ENCODE measurements at regions not wholly inside any gene's neighbourhood (a gene's known extent, or its start where the extent isn't known, plus 50 kb on each side); places are given as distances from the start of the nearest gene placed in this dataset.

DNA sequence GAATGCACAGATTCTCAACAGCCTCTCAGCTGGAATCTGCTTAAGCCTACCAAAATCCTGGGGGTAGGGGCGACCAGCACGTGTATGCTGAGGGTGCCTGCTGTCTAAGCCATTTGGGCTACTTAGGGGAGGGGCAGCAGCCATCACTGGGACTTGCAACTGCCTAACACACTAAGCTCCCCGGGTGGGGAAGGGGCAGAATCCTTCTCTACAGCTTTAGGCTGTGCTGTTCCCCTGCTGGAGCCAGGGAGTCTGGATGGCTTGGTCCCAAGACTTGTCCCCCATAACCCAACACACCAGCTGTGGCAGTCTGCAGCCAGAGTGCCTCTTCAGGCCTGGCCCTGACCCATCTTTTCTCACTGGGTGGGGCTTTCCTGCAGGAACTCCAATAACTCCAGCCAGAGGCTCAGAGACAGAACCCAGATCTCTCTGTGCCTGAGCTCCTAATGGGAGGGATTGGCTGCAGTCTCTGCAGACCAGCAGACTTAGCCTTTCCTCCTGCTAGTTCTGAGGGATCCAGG, 305.4 kb upstream of the RND3 start:
- H3K9me3 Mint-ChIP-seq = no peaks in the 10 kb centered on the region
- H3K4me3 Mint-ChIP-seq = no peak overlapping the region
- H3K36me3 Mint-ChIP-seq = no peaks in the 10 kb centered on the region
- H3K4me1 Mint-ChIP-seq = no peaks in the 10 kb centered on the region
- DNase-seq = no peak
- CTCF ChIA-PET = no interaction called here
- H3K27me3 Mint-ChIP-seq = no peaks in the 10 kb centered on the region
- H3K27ac Mint-ChIP-seq = no peak overlapping the region

DNA sequence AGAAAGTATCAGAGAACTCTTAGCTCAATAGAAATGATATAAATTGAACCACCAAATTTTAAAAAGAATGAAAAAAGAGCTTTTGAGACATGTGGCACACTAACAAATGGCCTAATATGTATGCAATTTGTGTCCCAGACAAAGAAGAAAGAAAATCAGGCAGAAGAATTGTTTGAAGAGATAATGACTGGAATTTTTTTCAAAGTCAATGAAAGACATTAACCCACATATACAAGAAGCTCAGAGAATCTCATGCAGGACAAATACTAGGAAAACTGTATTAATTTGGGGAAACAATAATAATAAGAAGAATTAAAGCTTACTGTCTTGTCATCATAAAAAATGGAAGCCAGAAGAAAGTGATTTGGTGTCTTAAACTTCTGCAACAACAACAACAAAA, 304.1 kb upstream of the RND3 start:
- no peak overlapping the region for H3K27ac Mint-ChIP-seq
- CTCF ChIA-PET = no interaction called here

DNA sequence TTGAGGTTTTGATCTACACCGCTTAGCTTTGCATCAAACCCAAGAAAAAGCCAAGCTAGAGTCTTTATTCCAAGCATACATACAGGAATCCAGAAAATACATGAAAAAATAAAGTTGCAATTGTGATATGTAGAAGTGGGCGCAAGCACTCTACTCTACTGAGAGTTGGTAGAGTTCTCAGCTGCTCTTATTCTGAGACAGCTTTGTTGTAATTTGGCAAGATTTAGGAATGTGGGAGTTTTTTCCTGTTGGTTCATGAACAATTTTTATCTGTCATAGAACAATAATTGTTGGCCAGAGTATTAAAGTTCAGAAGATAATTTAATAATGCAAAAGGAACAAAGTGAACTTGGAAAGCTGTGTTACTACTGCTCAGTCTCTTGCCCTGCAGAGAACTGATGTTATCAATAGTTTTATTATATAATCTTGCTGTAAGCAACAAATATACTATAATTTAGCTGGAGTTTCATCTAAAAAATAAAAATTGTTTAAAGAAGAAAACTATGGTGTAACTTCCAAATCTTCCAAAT, 302.0 kb upstream of the RND3 start:
- H3K27me3 Mint-ChIP-seq = no peaks in the 10 kb centered on the region
- no peak overlapping the region for H3K27ac Mint-ChIP-seq
- no peaks in the 10 kb centered on the region for H3K36me3 Mint-ChIP-seq
- no peak for DNase-seq
- CTCF ChIA-PET = no interaction called here
- H3K9me3 Mint-ChIP-seq = no peaks in the 10 kb centered on the region
- no peaks in the 10 kb centered on the region for H3K4me1 Mint-ChIP-seq
- no peak overlapping the region for H3K4me3 Mint-ChIP-seq

More for the DNA sequence above, 304.1 kb upstream of the RND3 start:
- Mint-ChIP-seq H3K27me3 (no peaks in the 10 kb centered on the region), H3K4me3 (no peak overlapping the region), H3K4me1 (no peaks in the 10 kb centered on the region), H3K9me3 (no peaks in the 10 kb centered on the region), H3K36me3 (no peaks in the 10 kb centered on the region)
- DNase-seq = no peak

DNA sequence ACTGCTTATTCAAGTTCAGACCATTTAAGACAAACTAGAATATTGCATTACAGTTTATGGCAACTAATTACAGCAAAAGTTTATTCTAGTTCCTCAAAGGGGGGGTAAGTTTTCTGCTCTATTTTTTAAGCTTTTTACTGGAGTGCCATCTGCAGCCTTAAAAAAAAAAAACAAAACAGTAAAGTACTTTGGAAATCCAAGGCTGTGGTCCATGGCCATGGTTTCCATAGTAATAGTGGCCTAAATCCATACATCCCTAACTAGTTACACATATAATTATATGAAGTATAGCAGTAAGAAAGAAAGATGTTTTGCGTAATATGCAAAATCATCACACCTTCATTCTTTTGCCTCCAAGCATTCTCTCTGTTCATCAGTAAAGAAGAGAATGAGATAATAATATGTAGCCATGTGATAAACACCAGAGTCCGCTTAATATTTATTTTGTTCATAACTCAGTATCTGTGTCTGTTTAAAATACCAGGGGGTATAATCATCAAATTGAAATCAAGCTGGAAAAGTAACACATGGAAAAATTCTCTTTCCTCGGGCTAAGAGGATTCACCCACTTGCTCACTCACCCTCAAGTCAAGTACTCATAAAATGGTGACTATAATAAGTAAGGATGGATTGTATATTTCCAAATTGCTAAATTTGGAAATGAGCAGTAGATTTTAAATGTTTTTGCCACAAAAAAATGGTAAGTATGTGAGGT, 301.1 kb upstream of the RND3 start:
- Mint-ChIP-seq H3K4me3 (no peak overlapping the region), H3K9me3 (no peaks in the 10 kb centered on the region), H3K27ac (no peak overlapping the region), H3K4me1 (no peaks in the 10 kb centered on the region), H3K27me3 (no peaks in the 10 kb centered on the region), H3K36me3 (no peaks in the 10 kb centered on the region)
- CTCF ChIA-PET = no interaction called here
- no peak for DNase-seq

DNA sequence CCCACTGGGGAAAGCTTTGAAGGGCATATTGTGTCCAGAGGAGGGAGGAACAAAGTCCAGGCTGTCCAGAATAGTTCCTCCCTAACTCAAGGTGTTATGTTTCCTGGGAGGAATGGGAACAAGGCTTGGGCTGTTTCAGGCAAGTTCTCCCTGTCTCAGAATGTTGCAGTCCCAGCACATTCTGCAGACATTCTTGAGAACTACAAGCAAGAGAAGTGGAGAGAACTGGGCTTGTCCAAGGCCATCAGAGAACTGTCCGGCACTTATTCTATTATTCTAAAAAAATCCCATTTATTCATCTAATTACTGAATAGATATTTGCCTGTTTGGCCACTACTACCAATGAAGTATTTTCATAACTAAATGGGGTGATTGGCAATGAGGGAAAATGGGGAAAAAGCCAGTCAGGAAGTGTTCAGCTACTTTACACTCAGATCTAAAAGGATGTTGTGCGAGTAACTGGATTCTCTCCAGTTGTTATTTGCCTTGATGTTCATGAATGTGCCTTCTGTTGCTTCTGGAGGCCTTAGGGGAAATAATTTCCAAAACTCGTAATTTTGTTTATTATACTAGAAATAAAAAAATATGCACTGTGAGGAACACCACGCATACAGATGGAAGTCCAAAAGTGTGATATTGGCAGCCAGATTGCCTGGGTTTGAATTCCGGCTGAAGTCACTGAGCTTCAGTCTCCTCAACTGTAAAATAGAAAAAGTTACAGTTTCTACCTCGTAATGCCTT, 300.1 kb upstream of the RND3 start:
- no peak overlapping the region for H3K27ac Mint-ChIP-seq
- no peak overlapping the region for H3K4me3 Mint-ChIP-seq
- CTCF ChIA-PET = no interaction called here
- H3K36me3 Mint-ChIP-seq = no peaks in the 10 kb centered on the region
- no peaks in the 10 kb centered on the region for H3K9me3 Mint-ChIP-seq
- H3K4me1 Mint-ChIP-seq = no peaks in the 10 kb centered on the region
- DNase-seq = no peak
- H3K27me3 Mint-ChIP-seq = no peaks in the 10 kb centered on the region

DNA sequence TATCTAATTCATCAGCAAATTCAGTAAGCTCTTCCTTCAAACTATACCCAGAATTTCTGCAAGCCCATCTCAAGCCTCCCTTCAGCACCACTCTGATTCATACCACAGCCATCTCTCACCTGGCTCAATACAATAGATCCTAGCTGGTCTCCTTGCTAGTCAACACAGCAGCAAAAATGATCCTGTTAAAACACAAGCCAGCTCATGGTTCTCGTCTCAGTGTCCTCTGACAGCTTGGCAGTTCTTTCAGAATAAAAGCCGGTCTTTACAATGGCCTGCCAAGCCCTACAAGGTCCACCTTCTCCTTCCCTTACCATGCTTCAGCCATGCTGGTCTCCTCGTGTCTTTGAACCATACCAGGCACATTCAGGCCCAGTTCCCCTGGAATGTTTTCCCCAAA, 296.9 kb upstream of the RND3 start:
- CTCF ChIA-PET = no interaction called here
- Mint-ChIP-seq H3K27ac (no peak overlapping the region), H3K27me3 (no peaks in the 10 kb centered on the region), H3K4me1 (no peaks in the 10 kb centered on the region), H3K4me3 (no peak overlapping the region), H3K9me3 (no peaks in the 10 kb centered on the region), H3K36me3 (no peaks in the 10 kb centered on the region)
- no peak for DNase-seq

DNA sequence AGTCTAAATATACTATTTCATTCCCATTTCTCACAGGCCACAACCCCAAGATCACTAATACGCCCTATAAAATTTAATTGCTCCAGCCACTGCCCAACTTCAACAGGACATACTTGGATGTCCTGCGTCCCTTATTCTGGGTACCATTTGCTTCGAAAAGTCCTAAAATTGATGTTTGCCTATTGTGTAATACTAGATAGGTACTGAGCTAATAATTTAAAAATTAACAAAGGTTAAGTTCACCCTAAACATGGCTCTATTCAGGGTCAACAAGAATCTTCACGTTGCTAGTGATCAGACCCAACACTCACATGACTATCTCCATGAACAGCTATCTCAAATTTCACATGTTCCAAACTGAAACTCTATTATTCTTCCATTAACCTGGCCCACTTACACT, 296.4 kb upstream of the RND3 start:
- CTCF ChIA-PET = no interaction called here
- DNase-seq = no peak
- Mint-ChIP-seq H3K27ac (no peak overlapping the region), H3K27me3 (no peaks in the 10 kb centered on the region), H3K4me3 (no peak overlapping the region), H3K36me3 (no peaks in the 10 kb centered on the region), H3K4me1 (no peaks in the 10 kb centered on the region), H3K9me3 (no peaks in the 10 kb centered on the region)

DNA sequence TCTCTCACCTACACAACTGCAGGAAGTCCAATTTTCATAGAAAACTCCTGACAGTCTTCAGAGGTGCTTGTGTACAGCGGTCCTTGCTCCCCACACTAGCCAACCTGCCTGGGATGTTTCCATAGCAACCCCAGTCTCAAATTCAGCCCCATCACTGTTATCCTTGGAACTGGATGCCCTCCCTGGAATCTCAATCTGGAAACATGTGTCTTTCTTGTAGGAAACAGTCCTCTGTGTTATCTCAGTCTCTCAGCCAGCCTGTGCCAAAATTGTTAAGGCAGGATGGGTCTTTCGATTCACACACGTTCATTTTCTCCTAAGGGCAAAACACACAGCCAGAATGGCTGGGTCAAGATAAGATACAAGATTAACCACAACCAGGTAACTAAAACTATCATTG, 295.5 kb upstream of the RND3 start:
- Mint-ChIP-seq H3K9me3 (no peaks in the 10 kb centered on the region), H3K4me1 (no peaks in the 10 kb centered on the region), H3K27me3 (no peaks in the 10 kb centered on the region), H3K36me3 (no peaks in the 10 kb centered on the region), H3K4me3 (no peak overlapping the region), H3K27ac (no peak overlapping the region)
- CTCF ChIA-PET = no interaction called here
- no peak for DNase-seq

DNA sequence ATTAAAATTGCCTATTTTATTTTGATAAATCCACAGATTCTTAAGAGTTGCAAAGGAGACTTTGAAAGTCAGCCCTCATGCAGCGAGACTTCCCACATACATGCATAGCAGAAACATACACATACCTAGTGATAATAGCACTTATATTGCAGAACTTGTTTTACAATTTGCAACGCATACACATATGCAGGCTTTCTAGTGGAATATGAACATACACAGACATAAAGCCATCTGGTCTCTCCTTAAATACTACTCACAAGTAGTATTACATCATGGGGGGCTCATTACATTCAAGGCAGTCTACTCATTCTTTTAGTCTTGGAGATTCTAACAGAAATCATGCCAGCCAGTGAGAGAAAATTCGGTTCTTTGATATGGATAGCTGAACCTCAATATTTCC, 295.1 kb upstream of the RND3 start:
- CTCF ChIA-PET = no interaction called here
- Mint-ChIP-seq H3K27me3 (no peaks in the 10 kb centered on the region), H3K4me3 (no peak overlapping the region), H3K36me3 (no peaks in the 10 kb centered on the region), H3K4me1 (no peaks in the 10 kb centered on the region), H3K27ac (no peak overlapping the region), H3K9me3 (no peaks in the 10 kb centered on the region)
- no peak for DNase-seq

DNA sequence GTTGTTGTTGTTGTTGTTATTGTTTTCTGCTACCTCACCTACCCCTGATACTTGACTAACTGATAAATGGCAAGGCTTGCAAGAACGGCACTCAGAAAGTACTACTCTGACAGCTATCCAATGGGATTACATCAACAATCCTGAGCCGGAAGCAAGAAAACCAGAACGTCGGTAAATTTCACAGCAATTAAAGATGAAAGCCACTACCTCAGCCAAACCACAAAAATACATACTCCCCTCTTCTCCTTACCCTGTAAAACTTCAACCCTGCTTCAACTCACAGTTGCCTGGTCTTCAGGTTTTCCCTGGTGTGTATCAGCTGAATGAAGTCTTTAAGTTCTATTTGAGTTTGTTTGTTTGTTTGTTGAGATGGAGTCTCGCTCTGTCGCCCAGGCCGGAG, 293.7 kb upstream of the RND3 start:
- no peaks in the 10 kb centered on the region for H3K27me3 Mint-ChIP-seq
- H3K4me1 Mint-ChIP-seq = no peaks in the 10 kb centered on the region
- H3K27ac Mint-ChIP-seq = no peak overlapping the region
- H3K4me3 Mint-ChIP-seq = no peak overlapping the region
- H3K36me3 Mint-ChIP-seq = no peaks in the 10 kb centered on the region
- H3K9me3 Mint-ChIP-seq = no peaks in the 10 kb centered on the region
- CTCF ChIA-PET = no interaction called here
- DNase-seq = no peak

DNA sequence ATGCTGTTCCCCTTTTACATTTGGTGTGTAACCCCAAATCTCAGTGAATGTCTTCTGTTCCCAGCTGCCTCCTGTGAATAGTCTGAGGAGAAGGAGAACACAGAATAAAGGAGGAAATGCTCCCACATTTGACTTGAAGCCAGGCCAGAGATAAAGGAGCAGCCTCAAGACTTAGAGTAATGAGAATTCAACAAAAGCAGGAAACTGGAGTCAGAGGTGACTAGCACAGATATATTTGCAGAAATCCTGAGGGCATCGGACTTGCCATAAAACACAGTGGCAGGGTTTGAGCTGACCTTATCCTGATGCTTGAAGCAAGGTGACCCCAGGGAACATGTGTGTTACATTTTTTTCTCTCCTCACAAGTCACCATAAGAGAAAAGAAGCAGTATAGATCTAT, 291.4 kb upstream of the RND3 start:
- DNase-seq = no peak
- Mint-ChIP-seq H3K27ac (no peak overlapping the region), H3K36me3 (no peaks in the 10 kb centered on the region), H3K27me3 (no peaks in the 10 kb centered on the region), H3K9me3 (no peaks in the 10 kb centered on the region), H3K4me3 (no peak overlapping the region), H3K4me1 (no peaks in the 10 kb centered on the region)
- CTCF ChIA-PET = no interaction called here

DNA sequence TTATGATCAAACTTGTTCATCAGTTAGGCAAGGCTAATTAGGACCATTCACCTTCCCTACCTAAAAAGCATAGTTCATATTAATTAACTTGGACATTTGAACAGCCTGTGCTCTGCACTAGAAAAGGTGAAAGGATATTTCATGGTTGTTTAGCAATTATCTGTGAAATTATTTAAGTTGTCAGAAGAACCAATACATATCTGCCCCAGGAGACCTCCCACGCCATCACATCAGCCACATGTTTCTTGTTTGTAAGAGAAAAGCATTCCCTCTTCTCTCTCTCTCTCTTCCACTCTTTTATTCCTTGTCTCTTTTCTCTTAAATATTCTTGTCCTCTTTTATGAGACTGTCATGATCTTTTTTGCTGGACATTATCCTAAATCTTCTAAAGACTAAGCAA, 282.0 kb upstream of the RND3 start:
- CTCF ChIA-PET = no interaction called here
- no peak overlapping the region for H3K27ac Mint-ChIP-seq
- H3K36me3 Mint-ChIP-seq = no peaks in the 10 kb centered on the region
- H3K4me1 Mint-ChIP-seq = no peaks in the 10 kb centered on the region
- DNase-seq = no peak
- no peak overlapping the region for H3K4me3 Mint-ChIP-seq
- H3K9me3 Mint-ChIP-seq = no peaks in the 10 kb centered on the region
- no peaks in the 10 kb centered on the region for H3K27me3 Mint-ChIP-seq

DNA sequence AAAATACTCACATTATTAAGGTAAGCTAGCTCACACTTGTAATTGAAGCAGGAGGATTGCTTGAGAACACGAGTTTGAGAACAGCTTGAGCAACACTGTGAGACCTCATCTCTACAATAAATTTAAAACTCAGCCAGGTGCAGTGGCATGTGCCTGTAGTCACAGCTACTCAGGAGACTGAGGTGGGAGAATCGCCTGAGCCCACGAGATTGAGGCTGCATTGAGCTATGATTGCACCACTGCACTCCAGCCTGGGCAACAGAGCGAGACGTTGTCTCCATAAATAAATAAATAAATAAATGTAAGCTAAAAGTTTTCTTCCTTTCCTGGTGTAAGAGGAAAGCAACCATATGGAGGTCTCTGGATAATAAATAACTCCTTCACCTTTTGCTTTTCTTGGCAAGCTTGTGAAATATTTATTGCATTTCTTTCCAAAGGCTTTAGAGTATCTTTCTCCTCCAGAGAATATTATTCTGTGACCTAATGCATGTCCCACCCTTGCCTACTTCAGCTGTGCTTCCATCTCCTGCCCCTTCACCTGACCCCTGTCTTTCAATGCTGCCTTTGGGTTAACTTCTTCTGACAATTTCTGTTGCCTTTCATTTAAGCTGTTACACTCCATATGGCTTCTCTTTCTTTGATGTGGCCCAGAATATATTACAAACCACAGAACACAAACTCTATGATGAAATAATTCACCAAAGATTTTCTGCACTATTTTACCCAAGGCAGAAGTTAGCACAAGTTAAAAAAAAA, 280.7 kb upstream of the RND3 start:
- DNase-seq = no peak
- Mint-ChIP-seq H3K4me1 (no peaks in the 10 kb centered on the region), H3K9me3 (no peaks in the 10 kb centered on the region), H3K4me3 (no peak overlapping the region), H3K27ac (no peak overlapping the region), H3K36me3 (no peaks in the 10 kb centered on the region), H3K27me3 (no peaks in the 10 kb centered on the region)
- CTCF ChIA-PET = no interaction called here

DNA sequence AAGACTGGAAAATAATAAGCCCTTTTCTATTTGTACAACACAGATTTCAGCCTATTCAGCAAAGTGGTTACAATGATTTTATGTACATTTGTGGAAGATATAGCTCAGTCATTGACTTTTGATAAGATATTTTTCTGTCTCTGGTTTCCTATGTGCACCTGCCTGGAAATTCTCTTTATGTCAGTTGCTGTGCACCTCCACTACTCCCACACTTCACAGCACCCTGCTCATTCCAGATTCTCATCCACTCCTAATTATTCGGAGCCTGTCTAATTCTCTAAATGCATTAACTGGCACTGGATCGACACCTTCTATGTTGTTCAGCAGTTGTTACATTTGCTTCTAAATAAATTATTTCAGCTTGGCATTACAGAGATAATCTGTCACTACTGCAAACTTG, 275.1 kb upstream of the RND3 start:
- Mint-ChIP-seq H3K9me3 (no peaks in the 10 kb centered on the region), H3K27me3 (no peaks in the 10 kb centered on the region), H3K27ac (no peak overlapping the region), H3K4me3 (no peak overlapping the region), H3K36me3 (no peaks in the 10 kb centered on the region), H3K4me1 (no peaks in the 10 kb centered on the region)
- CTCF ChIA-PET = no interaction called here
- no peak for DNase-seq

DNA sequence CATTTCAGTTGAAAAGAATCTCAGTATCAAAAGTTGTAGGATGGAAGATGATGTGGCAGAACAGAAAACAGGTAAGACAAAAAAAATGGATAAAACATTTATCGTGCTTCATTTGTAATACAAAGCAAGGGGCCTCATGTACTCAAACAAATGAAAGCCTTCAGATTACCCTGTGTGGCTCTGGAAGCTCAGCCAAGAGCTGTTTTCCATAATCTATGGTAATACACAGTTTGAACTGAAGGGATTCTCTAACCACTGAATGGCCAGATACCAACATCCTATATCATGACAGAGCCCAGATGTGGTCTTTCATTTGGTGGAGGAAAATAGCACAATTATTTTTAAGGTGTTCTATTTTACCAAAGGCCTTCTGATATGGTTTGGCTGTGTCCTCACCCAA, 272.1 kb upstream of the RND3 start:
- Mint-ChIP-seq H3K4me1 (no peaks in the 10 kb centered on the region), H3K27me3 (no peaks in the 10 kb centered on the region), H3K4me3 (no peak overlapping the region), H3K27ac (no peak overlapping the region), H3K36me3 (no peaks in the 10 kb centered on the region), H3K9me3 (no peaks in the 10 kb centered on the region)
- no peak for DNase-seq
- CTCF ChIA-PET = no interaction called here
